Eye (tissue), 1 donor: ENCODE measurements at regions not wholly inside any gene's neighbourhood (a gene's known extent, or its start where the extent isn't known, plus 50 kb on each side); places are given as distances from the start of the nearest gene placed in this dataset.
"Not testable (repeated sequence)": the region's sequence is repeated elsewhere in the genome, so short reads cannot be mapped to it uniquely, and the experiment has no call there.

Source experiments
- DNase-seq: peaks from one replicate; pipeline ENCODE4 v3.0.0-alpha.2; 2015

DNA sequence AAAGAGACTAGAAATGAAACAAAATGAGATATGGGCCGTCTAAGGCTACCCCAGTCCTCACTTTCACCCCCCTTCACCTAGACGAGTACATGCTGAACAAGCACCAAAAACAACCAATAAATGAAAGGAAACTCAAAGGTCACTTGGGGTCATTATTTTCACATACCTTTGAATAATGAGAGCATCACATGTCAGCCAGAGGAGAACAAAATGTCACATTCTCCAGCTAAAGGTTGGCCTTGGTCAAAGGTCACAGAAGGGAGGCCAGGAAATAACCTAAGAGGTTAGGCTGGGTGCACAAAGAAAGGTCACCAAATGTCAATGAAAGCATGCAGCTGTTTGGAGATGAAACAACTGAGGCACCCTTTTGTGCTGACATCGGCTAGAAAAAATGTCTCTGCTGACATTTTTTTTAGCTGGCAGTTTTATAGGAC, 288.7 kb upstream of the USP25 start:
- DNase-seq, result no peak

DNA sequence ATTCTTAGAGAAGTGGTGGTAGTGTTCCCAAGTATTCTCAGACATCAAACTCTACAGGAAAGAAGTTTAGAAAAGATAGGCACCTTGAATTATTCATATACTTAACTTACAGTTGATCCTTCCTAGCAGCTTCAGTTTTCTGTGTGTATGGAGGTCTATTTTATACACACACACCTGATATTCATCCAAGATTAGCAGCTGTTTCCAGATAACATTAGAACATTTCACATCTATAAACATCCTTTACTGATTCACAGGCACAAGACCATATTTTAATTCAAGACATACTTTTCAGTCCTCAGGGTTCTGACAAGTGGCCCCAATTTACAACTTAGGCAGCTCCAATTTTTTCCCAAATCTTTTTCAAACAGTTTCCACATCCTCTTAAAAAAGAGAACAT, 287.8 kb upstream of the USP25 start:
- no peak for DNase-seq

DNA sequence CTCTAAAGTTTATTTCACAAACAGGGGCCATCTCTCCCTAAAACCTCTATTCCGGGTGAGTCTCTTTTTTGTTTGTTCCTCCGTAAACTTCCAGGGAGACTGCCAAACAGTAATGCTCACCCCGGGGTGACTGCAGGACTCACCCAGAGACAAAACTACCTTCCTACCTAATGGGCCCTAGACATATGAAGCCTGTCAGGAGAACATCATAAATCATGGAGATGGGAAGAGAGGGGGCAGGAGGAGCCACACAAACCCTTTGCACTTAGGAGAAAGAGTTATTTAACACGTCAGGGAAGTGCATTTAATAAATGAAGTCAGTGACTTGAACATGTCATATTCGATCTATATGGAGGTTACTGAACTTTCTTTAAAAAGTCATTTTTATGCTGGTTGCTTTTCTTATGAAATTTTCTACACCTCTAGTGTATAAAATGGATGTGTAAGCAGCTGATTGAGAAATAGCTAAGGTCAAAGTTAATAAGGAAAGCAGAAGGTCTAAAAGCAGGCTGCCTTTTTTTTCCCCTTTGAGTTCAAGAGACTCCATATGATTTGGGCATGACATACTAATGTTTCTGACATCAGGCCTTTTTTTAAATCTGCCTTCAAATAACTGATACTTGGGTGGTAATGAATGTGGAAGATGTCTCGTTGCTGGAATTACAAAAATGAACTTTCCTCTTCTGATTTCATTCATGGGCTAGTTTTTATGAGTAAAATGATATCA, 286.9 kb upstream of the USP25 start:
- no peak for DNase-seq

DNA sequence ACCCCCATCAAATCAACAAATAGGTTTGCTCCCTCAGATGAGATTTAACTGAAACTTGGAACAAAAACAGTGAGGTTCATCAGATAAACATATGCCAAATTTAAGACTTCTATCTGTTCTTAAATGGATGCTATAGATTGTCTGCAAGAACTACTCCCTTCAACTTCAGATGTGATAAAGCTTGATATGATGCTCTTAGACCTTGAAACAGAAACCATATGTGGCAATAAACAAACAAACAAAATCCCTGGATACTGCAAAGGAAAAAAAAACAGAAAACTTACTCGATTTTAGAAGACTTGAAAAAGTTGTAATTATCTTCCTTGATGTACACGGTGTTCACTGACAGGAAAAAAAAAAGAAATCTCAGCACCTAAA, 286.1 kb upstream of the USP25 start:
- no peak for DNase-seq

DNA sequence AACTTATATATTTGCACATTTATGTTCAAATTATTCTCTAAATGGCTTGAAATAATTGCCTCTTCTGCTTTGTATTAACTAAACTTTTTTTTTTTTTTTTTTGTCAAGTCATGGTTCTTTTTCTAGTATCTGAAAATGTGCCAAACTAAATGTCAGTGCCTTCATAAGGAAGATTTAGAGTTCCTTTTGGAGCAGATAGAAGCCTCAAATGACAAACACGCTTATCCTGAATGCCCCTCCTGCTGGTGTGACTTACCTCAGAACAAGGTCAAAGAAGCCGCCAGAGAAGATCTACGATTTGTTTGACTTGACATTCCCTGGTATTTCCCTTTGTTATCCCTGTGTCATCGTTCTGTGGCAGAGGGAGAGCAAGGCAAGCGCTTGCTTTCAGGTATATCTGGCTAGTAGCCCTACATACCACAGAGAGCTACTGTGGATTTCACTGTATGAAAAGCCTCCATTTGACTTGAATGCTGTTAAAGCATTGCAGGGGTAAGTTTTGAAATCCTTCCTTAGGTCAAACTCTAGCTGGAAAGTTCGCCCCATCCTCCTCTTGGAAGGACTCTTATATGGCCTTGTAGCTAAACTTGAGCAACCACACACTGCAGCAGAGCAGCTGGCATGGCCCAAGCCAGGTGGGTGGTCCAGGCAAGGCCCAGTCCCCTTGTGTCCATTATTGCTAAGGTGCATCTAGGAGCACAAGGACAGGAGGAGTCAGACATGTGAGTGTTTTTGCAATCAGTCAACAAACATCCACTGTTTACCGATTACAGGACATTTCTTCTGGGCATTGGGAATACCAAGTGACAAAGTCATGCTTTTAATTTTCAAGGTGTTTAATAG, 285.4 kb upstream of the USP25 start:
- DNase-seq, result peak; percentile 22

DNA sequence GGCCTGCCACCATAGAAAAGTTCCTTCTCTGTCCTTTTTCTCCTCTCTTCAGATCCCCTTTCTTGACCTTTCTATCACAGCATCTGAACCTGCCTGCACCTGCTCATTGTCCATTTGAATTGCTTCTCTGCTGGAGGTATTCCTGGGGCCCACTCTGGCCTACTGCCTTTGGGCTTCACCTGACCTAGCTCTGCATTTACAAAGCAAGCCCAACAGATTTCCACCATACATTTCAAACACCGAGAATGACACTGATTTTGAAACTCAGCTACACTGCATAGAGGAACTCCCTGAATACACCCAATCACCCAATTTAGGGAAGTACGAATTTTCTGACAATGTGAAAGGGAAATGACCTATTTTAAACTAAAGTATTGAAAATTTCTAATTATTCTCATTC, 284.5 kb upstream of the USP25 start:
- DNase-seq, result no peak

DNA sequence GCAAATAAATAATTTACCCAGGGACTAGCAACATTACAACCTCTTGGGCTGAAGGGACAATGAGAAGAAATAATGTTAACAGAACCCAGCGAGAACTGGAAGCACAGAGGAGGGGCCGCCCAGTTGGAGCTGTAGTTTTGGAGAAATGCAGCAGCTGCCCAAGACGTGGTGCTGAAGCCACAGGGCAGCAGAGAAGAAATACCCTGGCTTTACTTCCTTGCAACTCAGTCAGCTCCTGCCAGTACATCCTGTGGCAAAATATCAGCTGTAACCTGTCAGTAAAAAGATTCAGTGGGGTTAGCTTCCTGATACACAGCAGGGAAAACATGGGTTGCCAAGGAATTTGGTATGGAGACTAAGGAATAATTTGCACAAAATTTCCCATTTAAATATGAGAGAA, 283.6 kb upstream of the USP25 start:
- no peak for DNase-seq

DNA sequence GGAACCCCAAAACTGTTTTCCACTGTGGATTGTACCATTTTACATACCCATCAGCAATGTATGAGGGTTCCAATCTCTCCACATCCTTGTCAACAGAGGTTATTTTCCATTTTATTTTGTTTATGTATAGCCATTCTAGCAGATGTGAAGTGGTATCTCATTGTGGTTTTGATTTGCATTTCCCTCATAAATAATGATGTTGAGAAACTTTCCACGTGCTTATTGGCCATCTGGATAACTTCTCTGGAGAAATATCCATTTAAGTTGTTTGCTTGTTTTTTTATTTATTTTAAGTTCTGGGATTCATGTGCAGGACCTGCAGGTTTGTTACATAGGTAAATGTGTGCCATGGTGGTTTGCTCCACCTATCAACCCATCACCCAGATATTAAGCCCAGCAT, 280.2 kb upstream of the USP25 start:
- DNase-seq, result no peak

DNA sequence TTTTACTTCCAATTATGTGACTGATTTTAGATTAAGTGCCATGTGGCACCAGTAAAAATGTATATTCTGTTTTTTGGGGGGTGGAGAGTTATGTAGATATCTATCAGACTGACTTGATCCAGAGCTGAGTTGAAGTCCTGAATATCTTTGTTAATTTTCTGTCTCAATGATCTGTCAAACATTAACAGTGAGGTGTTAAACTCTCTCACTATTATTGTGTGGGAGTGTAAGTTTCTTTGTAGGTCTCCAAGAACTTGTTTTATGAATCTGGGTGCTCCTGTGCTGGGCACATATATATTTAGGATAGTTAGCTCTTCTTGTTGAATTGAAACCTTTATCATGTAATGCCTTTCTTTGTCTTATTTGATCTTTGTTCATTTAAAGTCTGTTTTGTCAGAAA, 276.5 kb upstream of the USP25 start:
- DNase-seq, result no peak

DNA sequence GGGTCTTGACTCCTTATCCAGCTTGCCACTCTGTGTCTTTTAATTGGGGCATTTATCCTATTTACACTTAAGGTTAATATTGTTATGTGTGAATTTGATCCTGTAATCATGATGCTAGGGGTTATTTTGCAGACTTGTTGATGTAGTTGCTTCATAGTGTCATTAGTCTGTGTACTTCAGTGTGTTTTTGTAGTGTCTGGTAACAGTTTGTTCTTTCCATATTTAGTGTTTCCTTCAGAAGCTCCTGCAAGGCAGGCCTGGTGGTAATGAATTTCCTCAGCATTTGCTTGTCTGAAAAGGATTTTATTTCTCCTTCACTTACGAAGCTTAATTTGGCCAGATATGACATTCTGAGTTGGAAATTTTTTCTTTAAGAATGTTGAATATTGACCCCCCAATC, 276.0 kb upstream of the USP25 start:
- DNase-seq, result not testable (repeated sequence)

DNA sequence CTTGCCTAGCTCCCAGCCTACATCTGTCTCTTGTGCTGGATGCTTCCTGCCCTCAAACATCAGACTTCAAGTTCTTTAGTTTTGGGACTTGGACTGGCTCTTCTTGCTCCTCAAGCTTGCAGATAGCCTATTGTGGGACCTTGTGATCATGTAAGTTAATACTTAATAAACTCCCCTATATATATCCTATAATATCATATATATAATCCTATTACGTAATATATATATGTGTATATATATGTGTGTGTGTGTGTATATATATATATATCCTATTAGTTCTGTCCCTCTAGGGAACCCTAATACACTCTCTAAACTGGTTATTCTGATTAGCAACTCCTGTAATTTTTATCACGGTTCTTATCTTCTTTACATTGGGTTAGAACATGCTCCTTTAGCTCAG, 274.9 kb upstream of the USP25 start:
- not testable (repeated sequence) for DNase-seq

DNA sequence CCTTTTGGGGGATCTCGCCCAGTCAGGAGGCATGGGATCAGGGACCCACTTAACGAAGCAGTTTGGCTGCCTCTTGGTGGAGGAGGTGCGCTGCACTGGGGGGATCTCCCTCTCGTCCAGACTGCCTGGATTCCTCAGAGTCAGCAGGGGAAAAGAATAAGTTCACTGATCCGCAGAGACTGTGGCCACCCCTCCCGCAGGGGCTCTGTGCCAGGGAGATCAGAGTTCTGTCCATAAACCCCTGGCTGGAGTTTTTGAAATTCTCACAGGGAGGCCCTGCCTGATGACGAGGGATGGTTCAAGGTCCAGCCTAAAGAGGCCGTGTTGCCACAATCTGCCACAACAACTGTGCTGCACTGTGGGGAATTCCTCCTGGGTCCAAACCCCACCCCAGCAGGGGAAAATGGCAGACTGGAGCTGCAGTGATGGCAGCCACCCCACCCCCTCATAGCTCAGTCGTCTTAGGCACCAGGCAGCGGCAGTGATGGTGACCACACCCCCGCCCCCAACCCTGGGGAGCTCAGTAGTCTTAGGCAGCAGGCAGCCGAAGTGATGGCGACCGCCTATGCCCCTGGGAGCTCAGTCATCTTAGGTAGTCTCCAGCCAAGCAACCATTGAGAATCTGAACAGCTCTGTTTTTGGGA, 273.8 kb upstream of the USP25 start:
- no peak for DNase-seq

DNA sequence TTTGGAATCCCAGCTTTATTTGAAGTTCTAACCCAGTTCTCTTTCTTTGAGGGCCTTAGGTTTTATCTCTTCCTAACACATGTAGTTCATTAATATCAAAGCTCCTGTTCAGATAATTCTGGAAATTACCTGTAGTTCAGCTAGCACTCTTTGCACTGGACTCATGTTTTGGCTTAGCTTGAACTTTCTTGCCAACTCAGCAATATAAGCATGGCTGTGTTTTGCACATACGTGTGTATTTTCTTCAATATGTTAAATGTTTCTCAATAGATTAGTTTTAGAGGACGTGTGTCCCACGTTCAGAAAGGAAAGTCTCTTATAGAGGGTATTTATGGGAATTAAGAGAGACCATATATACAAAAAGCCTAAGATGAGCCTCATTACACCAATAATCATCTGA, 271.8 kb upstream of the USP25 start:
- no peak for DNase-seq

DNA sequence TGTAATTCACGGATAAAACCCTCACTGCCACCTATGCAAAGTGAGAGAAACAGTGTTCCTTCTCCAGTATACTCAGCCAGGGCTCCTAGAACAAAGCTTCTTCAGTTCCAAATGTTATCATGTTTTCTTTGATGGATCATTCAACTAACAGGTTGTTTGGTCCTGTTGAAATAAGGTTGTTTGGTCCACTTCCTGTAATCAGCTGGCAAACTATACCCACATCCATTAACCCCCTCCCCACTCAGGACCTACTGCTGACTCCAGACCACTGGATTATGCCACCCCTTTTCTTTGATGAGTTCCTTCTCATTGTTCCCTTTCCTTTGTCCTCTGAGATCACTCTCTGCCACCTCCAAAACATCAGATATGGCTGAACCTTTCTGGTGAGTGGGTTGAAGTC, 267.7 kb upstream of the USP25 start:
- no peak for DNase-seq

DNA sequence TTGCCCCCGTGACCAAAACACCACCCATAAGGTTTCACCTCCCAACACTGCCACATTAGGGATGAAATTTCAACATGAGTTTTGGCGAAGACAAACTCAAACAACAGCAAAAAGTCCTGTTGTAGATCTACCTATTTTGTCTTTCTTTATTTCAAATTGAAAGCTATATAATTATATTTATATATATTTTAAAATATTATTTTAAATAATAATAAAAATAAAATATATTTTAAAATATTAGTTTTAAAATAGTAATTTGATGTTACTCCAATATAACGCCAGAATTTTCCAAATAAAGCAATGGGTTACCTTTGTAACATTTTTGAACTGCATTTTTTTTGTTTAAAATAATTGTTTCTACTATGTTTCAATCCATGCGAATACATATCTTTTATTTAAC, 263.5 kb upstream of the USP25 start:
- no peak for DNase-seq

DNA sequence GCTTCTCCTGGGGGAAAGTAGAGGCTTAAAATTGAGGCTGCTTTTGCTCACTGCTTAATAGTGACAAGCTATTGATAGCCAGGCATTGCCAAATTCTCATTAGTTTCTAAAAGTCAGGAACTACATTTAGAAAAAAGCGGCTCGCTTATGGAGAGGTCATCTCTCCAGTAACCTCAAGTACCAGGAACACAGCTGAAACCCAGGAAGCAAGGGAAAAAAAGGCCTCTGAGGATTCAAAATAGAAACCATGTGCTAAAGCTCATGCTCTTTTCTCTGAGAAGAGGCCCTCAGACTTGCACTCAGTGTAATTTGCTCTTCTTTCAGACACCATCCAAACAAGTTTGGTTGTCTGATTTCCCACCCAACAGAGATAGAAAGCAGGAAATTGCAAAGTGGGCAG, 261.4 kb upstream of the USP25 start:
- no peak for DNase-seq

DNA sequence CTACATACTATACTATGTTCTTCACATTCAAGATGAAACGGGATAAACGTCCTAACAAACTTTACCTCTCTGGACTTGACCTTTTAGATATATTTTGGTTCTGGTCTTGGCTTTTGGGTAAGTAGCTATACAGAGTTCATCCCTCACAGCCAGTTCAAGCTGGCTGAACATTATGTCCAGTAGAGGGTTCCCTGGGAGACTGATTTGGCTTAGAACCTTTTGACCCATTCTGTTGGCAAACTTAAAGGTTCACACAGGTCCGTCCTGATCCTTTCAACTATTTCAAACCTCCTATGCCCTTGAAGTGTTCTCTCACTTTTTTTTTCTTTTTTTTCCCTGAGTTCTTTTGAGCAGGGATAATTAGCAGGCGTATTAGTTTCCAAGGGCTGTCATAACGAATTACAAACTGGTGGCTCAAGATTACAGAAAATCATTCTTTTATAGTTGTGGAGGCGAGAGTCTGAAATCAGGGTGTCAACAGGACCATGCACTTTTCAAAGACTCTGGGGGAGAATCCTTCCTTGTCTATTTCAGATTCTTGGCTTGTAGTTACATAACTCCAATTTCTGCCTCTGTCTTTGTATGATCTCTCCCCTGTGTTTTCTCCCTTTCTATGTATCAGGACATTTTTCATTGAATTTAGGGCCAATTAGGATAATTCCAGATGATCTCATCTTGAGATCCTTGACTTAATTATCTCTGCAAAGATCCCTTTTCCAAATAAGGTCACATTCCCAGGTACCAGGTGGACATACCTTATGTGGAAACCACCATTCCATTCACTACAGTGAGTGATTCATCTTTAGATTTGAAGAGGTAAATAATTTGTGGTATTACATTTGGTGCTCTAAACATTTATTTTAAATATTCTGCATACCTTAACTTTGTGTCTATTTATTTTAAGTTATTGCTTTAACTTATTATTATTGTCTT, 257.4 kb upstream of the USP25 start:
- peak; percentile 79 for DNase-seq

DNA sequence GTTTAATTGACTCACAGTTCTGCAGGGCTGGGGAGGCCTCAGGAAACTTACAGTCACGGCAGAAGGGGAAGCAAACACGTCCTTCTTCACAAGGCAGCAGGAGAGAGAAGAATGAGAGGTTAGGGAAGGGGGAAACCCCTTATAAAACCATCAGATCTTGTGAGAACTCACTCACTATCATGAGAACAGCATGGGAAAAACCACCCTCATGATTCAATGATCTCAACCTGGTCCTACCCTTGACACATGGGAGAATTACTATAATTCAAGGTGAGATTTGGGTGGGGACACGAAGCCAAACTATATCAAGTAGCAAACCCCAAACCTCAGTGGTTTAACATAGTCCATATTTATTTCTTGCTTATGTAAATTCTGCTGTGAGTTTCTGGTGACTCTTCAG, 252.0 kb upstream of the USP25 start:
- not testable (repeated sequence) for DNase-seq

DNA sequence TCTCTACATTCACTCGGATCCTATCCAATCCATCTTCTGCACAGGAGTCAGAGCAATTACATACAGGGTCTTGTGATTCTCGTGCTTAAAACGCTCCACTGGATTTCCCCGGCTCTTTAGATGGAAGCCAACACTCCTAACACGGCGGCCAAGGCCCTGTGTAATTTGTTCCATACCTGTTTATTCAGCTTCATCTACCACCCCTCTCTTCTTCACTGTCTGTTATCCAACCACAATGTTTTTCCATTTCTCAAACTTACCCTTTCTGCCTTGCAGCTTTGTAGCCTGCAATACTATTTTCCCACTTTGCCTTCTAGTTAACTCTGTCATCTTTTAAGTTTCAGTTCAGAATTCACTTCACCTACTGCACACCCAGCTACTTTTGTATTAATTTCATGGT, 249.6 kb upstream of the USP25 start:
- DNase-seq, result peak; percentile 27

DNA sequence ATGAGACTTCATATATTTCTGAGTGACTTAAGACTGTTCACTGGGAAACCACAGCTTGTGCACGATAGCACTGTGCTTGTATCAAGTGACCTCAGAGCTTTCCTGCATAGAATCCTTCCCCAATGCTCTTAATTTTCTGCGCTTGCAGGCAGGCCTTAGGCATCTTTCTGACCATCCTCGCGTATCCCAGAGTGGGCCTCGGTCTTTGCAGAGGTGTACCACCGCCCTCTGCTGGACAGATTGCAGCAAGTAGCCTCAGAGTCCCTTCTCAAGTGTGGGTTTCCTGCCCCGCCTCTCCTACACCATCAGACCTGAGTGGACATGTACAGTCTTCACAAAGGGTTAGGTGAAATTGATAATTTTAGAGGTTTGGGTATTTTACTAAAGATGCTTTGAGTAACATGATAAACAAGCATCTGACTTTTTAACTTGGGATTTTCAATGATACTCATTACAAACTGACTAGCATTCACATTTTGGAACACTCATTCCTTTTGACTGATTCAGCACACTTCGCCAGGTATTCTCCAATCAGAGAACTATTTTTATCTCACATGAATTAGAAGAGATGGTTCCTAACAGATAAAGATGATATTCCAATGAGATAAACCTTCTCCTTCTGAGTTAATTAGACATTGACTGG, 246.5 kb upstream of the USP25 start:
- DNase-seq, result peak; percentile 95

DNA sequence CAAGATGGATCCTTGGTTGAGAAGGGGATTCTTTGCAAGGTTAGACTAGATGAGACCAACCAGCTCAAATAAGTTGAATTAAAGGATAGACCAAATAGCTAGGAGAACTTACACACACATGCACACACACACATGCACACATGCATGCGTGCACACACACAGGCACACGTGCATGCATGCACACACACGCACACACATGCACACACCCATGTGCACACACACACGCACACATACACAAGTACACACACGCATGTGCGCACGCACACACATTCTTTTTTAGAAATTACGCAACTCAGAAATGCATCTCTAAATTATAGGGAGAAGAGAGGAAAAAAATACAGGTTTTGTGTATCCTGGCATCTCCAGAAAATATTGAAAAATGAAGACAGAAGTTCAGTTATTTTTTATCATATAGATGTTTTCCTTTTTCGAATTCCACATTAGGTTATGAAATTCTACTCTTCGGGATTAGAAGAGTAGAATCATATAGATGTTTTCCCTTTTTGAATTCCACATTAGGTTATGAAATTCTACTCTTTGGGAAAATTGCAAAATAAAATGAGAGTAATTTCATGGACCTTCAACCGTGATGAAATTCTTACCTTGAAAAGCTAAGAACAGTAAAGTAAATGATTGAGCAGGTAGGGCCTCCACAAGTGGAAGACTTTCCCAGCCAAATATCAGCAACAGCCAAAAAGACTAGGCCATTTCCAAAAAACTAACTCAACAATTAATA, 243.2 kb upstream of the USP25 start:
- DNase-seq, result no peak

DNA sequence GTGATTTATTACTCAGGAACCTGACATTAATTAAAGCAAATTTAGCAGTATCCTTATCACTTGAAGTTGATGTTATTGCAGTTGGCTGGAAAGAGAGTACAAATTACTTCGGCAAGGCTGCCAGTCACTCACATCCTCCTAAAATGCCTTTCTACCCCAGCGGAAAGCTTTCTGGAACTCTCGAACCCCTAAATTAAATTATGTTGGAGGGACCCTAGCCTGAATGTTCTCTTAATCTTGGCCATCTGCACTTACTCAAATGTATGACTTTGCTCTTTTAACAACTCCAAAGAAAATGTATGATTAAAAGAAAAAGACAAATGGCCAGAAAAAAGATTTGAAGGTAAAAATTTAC, 242.6 kb upstream of the USP25 start:
- no peak for DNase-seq
